ENCODE measurements at regions not wholly inside any gene's neighbourhood (a gene's known extent, or its start where the extent isn't known, plus 50 kb on each side); places are given as distances from the start of the nearest gene placed in this dataset.

DNA sequence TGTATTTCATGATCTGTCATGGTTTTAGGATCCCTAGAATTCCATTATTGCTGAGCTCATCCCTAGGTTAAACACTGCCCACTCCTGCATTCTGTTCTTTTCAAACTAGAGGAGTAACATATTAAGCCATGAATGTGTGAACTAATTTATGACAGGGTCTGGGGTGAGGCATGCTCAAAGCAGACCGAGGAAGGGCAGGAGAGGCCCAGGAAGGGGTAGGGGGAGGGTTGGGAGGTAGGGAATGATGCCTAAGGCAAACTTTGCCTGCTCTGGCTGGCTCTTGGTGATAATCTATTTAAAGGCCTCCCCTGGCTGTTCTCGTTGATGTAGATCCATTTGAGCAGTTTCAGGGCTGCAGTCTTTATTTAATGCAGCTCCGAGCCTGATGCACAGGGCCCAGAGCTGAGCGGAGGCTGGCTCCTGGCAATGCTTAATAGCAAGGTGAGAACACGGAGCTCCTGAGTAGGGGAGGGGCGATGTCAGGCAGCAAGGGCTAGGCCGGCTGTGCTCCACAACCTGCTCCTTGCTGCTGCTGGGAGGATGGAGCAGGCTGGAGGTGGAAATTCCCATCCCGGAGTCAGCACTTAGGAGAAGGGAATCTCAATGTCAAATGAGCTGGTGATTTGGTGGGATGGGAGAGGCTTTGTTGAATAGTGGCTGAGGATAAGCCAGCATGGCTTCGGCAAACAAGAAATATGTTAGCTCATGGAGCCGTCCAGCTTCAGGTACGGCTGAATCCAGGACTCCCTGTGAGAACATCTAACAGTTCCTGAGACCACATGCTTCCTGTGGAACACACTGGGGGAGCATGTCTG, 73.2 kb upstream of the UNC5A start:
- in situ Hi-C loops (cut with MboI; ENCODE audit: low pct_unique_long_range_greater_than_20kb, low sequenced_read_pairs, unreplicated experiment), result no loop called here
- no peak for DNase-seq (ENCODE audit: low spot score)
- TF ChIP-seq, protein P1, sequence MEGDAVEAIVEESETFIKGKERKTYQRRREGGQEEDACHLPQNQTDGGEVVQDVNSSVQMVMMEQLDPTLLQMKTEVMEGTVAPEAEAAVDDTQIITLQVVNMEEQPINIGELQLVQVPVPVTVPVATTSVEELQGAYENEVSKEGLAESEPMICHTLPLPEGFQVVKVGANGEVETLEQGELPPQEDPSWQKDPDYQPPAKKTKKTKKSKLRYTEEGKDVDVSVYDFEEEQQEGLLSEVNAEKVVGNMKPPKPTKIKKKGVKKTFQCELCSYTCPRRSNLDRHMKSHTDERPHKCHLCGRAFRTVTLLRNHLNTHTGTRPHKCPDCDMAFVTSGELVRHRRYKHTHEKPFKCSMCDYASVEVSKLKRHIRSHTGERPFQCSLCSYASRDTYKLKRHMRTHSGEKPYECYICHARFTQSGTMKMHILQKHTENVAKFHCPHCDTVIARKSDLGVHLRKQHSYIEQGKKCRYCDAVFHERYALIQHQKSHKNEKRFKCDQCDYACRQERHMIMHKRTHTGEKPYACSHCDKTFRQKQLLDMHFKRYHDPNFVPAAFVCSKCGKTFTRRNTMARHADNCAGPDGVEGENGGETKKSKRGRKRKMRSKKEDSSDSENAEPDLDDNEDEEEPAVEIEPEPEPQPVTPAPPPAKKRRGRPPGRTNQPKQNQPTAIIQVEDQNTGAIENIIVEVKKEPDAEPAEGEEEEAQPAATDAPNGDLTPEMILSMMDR (IDR thresholded peaks at IDR 0.05; ENCODE audit: extremely low read depth, insufficient read depth, missing control alignments), result no peak

DNA sequence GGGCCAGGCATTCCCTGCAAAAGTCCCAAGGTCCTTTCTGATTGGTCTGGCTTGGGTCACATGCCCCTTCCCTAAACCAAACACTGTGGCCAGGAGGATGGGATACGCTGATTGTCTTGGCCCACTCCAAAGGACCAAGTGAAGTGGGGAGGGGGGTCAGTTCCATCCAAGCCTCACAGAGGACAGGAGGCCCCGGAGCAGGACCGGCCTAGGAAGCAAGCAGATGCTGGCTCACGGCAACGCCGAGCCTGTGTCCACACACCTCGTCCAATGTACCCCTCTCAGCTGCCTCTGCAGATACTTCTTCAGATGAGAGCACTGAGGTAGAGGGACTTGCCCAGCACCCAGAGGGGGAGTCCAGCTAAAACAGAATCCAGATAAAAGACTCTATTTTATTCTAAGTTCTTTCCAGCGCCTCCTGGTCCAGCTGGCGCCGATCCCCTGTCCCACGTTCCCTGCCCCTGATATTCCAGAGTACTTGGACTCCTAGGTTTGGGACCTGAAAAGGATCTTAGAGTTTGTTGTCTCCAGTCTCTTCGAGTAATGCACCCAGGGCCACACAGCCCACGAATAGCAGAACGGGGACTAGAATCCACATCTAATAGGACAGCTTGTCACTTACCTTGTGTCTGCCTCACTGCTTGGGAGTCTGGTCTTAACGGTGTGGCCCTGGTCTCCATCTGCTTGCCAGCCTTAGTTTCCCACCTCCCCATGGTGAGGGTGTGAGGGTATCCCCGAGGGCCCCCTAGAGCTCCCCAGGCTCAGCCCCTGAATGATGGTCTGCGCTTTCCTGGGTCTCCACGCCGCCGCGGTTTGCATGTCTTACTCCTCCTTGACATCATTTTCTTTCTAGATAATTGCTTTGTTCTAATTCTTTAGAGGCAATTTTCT, 72.4 kb upstream of the UNC5A start:
- in situ Hi-C loops (cut with MboI; ENCODE audit: low pct_unique_long_range_greater_than_20kb, low sequenced_read_pairs, unreplicated experiment), result no loop called here
- TF ChIP-seq, protein P1 (IDR thresholded peaks at IDR 0.05; ENCODE audit: extremely low read depth, insufficient read depth, missing control alignments), result no peak
- no peak for DNase-seq (ENCODE audit: low spot score)

DNA sequence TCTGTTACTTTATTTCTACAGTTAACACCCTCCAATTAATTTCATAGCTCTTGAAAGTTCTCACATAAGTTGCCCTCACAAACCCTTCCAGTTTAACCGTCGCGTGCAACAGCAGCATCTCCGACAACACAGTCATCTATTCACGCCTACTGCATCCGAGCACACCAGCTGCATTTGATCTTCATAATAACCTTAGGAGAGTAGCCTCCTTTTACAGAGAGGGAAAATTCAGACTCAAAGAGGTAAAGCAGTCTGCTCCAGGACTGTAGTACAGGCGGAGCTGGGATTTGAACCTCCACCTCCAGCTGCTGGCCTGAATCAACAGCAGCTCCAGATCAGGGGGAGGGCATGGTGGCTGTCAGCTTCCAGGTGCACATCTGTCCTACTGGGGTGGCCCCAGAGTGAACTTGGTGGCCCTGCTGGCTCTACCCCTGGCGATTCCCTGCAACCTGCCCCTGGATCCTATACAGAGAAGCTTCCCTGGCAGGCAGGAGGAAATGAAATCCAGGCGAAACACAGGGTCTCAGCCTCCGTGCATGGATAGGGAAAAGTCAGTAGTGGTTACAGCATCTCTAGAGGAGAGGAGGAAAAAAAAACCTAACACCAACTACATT, 71.6 kb upstream of the UNC5A start:
- TF ChIP-seq, protein P1 (IDR thresholded peaks at IDR 0.05; ENCODE audit: extremely low read depth, insufficient read depth, missing control alignments), result no peak
- in situ Hi-C loops (cut with MboI; ENCODE audit: low pct_unique_long_range_greater_than_20kb, low sequenced_read_pairs, unreplicated experiment), result no loop called here
- no peak for DNase-seq (ENCODE audit: low spot score)

DNA sequence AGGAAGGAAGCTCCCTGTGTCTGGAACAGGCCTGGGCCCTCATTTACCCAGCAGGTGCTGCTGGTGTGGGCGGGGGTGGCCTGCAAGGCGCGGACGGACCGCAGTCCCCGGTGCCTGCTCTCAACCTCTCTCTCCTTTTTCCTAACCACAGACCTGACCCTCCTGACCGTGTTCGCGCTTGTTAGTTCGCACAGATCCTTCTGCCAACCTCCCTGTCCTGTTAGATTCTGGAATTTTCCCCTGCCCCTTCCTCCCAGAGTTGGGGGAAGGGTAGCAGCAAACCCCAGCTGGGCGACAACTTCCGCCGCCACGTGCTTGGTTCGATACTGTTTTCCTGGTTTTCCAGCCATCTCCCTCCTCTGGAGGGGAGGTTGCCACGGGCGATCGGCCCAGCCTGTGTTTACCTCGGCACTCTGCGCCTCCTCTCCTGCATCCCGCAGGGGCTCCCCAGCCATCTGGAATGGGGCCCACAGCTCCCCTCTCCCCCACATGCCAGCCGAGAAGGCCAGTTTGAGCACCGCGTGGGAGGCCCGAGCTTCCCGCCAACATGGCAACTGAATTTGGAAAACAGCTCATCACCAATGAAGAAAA, 70.8 kb upstream of the UNC5A start:
- peak; percentile 4 for DNase-seq (ENCODE audit: low spot score)
- in situ Hi-C loops (cut with MboI; ENCODE audit: low pct_unique_long_range_greater_than_20kb, low sequenced_read_pairs, unreplicated experiment), result no loop called here
- TF ChIP-seq, protein P1 (IDR thresholded peaks at IDR 0.05; ENCODE audit: extremely low read depth, insufficient read depth, missing control alignments), result no peak

DNA sequence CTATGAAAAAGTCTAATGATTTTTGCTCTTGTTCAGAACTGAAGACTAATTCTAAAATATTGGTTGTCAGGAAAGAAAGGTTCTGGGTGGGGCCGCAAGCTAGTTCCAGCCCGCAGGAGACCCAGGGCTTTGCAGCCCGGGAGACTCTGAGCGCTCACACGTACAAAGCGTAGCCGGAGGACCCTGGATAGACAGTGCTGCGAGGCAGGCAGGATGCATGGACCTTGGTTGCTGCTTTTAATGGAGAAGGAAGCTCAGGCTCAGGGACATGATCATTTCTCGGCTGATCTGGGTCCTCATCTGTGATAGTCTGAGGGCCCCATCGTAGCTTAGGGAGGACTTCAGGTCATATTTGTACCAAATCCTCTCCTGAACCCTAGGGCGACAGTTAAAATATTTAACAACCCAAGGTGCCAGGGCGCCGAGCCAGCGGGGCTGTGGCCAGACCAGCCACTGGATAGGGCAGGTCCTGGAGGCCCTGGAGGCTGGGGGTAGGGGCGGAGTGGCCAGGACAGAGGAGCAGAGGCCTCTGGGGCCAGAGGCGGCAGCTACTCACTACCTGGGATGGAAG, 70.1 kb upstream of the UNC5A start:
- TF ChIP-seq, protein P1 (IDR thresholded peaks at IDR 0.05; ENCODE audit: extremely low read depth, insufficient read depth, missing control alignments), result no peak
- in situ Hi-C loops (cut with MboI; ENCODE audit: low pct_unique_long_range_greater_than_20kb, low sequenced_read_pairs, unreplicated experiment), result no loop called here
- peak; percentile 4 for DNase-seq (ENCODE audit: low spot score)

Measured in GM13977 (cell line).